Parathyroid adenoma (tissue), 2 donors: ENCODE measurements at regions not wholly inside any gene's neighbourhood (a gene's known extent, or its start where the extent isn't known, plus 50 kb on each side); places are given as distances from the start of the nearest gene placed in this dataset.
A peak's percentile ranks its signal among the peaks of the same experiment; 100 is the strongest.

Experiments
- H2AFZ ChIP-seq: fragments of 300-600 bp; sonication (generic); one replicate; pipeline ENCODE4 v1.7.0; 2017; ENCODE audit warnings: antibody characterized with exemption, mild to moderate bottlenecking
- H3K27ac ChIP-seq: fragments of 300-600 bp; sonication (generic); one replicate; pipeline ENCODE4 v1.7.0; 2017
- H3K27me3 ChIP-seq: fragments of 300-600 bp; sonication (generic); one replicate; pipeline ENCODE4 v1.7.0; 2017; ENCODE audit warnings: low read length; ENCODE audit not compliant: control insufficient read depth, insufficient read depth
- H3K36me3 ChIP-seq: fragments of 300-600 bp; sonication (generic); one replicate; pipeline ENCODE4 v1.7.0; 2017; ENCODE audit warnings: low read length; ENCODE audit not compliant: control insufficient read depth, insufficient read depth
- H3K4me1 ChIP-seq: fragments of 300-600 bp; sonication (generic); one replicate; pipeline ENCODE4 v1.7.0; 2017; ENCODE audit warnings: control low read depth
- H3K4me2 ChIP-seq: fragments of 300-600 bp; sonication (generic); one replicate; pipeline ENCODE4 v1.7.0; 2017; ENCODE audit warnings: low read length
- H3K4me3 ChIP-seq: fragments of 300-600 bp; sonication (generic); one replicate; pipeline ENCODE4 v1.7.0; 2017; ENCODE audit warnings: low read depth, low read length
- H3K79me2 ChIP-seq: fragments of 300-600 bp; sonication (generic); one replicate; pipeline ENCODE4 v1.7.0; 2017; ENCODE audit warnings: control low read depth
- H3K9ac ChIP-seq: fragments of 300-600 bp; sonication (generic); one replicate; pipeline ENCODE4 v1.7.0; 2017; ENCODE audit warnings: mild to moderate bottlenecking
- H3K9me3 ChIP-seq: fragments of 300-600 bp; sonication (generic); one replicate; pipeline ENCODE4 v1.7.0; 2017; ENCODE audit warnings: low read length; ENCODE audit not compliant: control insufficient read depth
- TF ChIP-seq, protein P1 (sequence below): fragments of 300-600 bp; sonication (generic); IDR thresholded peaks from one replicate; pipeline ENCODE4 v1.7.0; 2017; ENCODE audit warnings: antibody characterized with exemption, mild to moderate bottlenecking
- donor health status: primary hyperparathyroidism.

DNA sequence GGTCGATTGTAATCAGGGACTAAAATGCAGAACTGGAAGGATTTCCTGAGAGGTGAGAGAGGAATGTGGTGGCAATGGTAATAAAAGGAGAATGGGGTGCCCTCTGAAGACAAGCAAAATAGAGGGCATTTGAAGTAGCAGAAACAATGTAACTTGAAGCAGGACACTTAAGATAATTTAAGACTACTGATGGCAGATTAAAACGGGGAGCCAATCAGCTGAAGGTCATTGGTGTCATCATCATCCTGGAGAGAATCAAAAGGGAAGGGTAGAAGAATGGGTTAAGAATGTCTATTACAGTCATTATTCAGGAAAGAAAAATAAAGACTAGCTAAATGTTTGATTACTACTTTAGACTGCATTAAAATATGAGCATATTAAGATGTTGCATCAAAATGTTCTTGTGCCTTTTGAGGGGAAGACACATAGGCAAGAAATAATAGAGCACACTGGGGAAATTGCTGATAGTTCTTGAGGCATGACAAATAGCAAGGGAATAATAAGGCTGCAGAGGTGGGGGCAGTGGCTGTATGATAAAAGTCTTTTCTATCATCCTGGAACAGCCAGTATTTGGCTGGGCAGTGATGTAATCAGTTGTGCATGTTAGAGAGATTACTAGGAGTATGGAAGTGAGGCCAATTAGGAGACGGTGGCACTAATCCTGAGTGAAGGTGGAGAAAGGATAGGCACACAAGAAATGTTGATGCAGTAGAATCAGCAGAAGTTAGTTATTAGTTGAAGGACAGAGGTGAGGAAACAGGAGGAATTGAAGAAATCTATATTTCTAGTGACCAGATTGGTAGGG is 60.2 kb downstream of the CCDC71L start:
- H3K27ac ChIP-seq: no peak overlapping the region
- H3K9me3 ChIP-seq: no peaks in the 10 kb centered on the region
- no peak overlapping the region for H2AFZ ChIP-seq
- TF ChIP-seq, protein P1, sequence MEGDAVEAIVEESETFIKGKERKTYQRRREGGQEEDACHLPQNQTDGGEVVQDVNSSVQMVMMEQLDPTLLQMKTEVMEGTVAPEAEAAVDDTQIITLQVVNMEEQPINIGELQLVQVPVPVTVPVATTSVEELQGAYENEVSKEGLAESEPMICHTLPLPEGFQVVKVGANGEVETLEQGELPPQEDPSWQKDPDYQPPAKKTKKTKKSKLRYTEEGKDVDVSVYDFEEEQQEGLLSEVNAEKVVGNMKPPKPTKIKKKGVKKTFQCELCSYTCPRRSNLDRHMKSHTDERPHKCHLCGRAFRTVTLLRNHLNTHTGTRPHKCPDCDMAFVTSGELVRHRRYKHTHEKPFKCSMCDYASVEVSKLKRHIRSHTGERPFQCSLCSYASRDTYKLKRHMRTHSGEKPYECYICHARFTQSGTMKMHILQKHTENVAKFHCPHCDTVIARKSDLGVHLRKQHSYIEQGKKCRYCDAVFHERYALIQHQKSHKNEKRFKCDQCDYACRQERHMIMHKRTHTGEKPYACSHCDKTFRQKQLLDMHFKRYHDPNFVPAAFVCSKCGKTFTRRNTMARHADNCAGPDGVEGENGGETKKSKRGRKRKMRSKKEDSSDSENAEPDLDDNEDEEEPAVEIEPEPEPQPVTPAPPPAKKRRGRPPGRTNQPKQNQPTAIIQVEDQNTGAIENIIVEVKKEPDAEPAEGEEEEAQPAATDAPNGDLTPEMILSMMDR: no peak
- no peaks in the 10 kb centered on the region for H3K4me1 ChIP-seq
- H3K4me3 ChIP-seq: no peak overlapping the region
- no peak overlapping the region for H3K9ac ChIP-seq
- no peak overlapping the region for H3K4me2 ChIP-seq
- H3K27me3 ChIP-seq: no peaks in the 10 kb centered on the region
- no peaks in the 10 kb centered on the region for H3K79me2 ChIP-seq
- H3K36me3 ChIP-seq: no peaks in the 10 kb centered on the region

DNA sequence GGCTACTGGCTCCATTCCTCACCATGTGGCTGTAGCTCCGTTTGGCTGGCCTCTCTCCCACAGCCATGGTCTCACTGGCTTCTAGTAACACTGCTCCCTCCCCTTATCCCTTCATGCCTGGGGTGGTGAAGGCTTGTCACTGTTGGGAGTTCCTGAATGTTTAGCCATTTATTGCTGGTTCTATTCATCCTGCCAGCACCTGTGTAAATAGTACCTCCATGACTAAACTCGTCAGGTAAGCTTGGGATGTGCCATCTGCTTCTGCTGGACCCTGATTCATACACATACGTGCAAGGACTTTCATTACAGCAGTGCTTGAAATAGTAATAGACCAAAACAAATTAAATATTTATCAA is 61.6 kb downstream of the CCDC71L start:
- Histone ChIP-seq H3K4me2 (no peak overlapping the region), H3K4me1 (no peaks in the 10 kb centered on the region), H3K36me3 (no peaks in the 10 kb centered on the region), H3K4me3 (no peak overlapping the region), H3K79me2 (no peaks in the 10 kb centered on the region), H2AFZ (peak overlapping the region; percentile 58), H3K27me3 (no peaks in the 10 kb centered on the region), H3K27ac (no peak overlapping the region), H3K9ac (no peak overlapping the region), H3K9me3 (no peaks in the 10 kb centered on the region)
- TF ChIP-seq, protein P1: no peak

DNA sequence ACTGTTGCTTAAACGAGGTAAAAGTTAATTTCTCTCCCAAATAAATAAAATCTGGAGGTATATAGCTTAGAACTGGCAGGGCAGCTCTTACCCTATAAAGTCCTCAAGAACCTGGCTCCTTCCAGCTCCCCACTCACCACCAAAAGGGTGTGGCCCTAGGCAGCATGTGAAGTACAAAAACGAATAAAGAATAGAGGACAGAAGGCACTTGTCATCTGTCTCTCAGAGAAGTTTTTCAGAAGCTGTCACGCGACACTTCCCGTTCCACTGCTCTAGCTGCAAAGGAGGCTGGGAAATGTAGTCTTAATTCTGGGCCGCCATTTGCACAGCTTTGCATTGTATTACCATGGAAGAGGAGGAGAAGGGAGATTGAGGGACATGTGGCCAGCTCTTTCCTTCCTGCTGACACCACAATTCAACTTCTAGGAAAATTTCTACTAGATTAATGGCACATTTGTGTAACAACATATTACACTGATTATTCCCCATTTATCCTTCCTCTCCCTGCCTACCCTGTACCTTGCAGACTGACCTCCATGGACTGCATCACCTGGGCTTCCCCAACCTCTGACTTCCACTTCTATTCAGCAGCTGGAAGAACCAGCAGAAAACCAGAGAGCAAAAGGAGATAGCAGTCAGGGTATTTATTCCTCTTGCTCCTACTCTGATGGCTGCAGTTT is 62.2 kb downstream of the CCDC71L start:
- no peaks in the 10 kb centered on the region for H3K79me2 ChIP-seq
- H3K27me3 ChIP-seq: no peaks in the 10 kb centered on the region
- no peaks in the 10 kb centered on the region for H3K36me3 ChIP-seq
- peak overlapping the region; percentile 58 for H2AFZ ChIP-seq
- no peak overlapping the region for H3K27ac ChIP-seq
- H3K4me3 ChIP-seq: peak overlapping the region; percentile 27
- peak overlapping the region; percentile 66 for H3K4me2 ChIP-seq
- no peaks in the 10 kb centered on the region for H3K4me1 ChIP-seq
- TF ChIP-seq, protein P1: no peak
- H3K9me3 ChIP-seq: no peaks in the 10 kb centered on the region
- H3K9ac ChIP-seq: no peak overlapping the region

DNA sequence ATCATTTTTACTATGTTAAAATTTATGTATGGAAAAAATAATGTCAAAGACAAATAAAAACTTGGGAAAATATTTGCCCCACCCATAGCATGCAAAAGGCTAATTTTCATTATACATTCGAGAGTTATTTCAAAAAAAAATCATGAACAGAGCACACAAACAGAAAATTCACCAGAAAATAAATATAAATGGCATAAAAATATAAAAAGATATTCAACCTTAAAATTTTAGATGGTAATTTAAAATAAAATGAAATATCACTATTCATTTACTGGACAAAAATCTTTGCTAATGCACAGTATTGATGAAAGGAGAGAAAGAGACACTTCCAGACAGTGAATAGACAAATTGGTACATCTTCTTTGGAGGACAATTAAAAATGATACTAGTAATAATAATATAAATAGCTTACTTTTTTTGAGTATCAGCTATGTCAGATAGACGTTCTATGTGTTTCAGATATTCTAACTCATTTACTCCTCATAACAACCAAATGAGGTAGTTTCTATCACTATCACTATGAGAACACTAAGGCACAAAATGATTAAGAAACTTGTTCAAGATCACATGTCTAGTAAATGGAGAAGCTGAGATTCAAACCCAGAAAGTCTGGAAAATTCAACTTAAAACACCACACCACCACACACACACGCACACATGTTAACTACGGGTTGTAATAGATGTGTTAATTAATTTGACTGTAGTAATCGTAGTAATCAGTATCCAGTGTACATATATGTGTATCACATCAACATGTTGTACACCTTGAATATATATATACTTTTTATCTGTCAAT is 63.0 kb downstream of the CCDC71L start:
- no peak overlapping the region for H3K4me2 ChIP-seq
- TF ChIP-seq, protein P1: no peak

More for the DNA sequence above, 63.0 kb downstream of the CCDC71L start:
- Histone ChIP-seq H3K36me3 (no peaks in the 10 kb centered on the region), H3K79me2 (no peaks in the 10 kb centered on the region), H3K4me1 (no peaks in the 10 kb centered on the region), H3K9me3 (peaks cover under 1% of the 10 kb centered on the region), H3K27ac (no peak overlapping the region), H2AFZ (no peak overlapping the region), H3K27me3 (no peaks in the 10 kb centered on the region), H3K4me3 (no peak overlapping the region), H3K9ac (no peak overlapping the region)
